Cardiac fibroblast (primary cell): ENCODE measurements at regions not wholly inside any gene's neighbourhood (a gene's known extent, or its start where the extent isn't known, plus 50 kb on each side); places are given as distances from the start of the nearest gene placed in this dataset.

Source experiments
- DNase-seq, 2 donors: peaks; one replicate each; pipeline versions ENCODE4 v3.0.0 to v3.0.0-alpha.2; 2010; ENCODE audit warnings: low read depth in 2 of 2
- H3K4me3 ChIP-seq, 2 donors: replicated peaks in 1 of 2; 1 replicate in 1 of 2; 2 replicates in 1 of 2; pipeline ENCODE4 v1.5.1; 2011; ENCODE audit warnings: low read depth in 2 of 2, low read length in 2 of 2, mild to moderate bottlenecking in 2 of 2, moderate library complexity in 1 of 2
- TF ChIP-seq, protein P1 (sequence below): IDR thresholded peaks from one replicate; pipeline ENCODE4 v1.5.1; 2011; ENCODE audit warnings: low read depth, mild to moderate bottlenecking, low read length, inconsistent platforms

DNA sequence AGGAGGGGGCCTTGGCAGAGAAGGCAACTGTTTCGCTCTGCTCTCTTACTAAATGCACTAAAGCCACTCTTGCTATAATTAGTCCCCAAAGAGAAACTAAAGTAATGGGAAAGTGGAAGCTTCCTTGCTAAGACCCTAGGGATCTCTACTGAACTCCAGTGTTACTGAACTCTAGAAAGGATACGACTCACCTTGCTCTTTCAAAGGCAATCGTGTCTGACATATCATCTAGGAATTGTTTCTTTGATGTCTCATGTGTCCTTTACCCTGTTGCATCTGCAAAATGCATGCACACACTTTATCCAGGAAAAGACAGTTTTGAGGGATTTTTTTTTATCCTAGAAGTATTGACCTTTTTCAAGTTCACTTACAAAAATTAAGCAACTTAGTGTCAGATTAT lies 148.1 kb upstream of the FAM9B start:
- TF ChIP-seq, protein P1, sequence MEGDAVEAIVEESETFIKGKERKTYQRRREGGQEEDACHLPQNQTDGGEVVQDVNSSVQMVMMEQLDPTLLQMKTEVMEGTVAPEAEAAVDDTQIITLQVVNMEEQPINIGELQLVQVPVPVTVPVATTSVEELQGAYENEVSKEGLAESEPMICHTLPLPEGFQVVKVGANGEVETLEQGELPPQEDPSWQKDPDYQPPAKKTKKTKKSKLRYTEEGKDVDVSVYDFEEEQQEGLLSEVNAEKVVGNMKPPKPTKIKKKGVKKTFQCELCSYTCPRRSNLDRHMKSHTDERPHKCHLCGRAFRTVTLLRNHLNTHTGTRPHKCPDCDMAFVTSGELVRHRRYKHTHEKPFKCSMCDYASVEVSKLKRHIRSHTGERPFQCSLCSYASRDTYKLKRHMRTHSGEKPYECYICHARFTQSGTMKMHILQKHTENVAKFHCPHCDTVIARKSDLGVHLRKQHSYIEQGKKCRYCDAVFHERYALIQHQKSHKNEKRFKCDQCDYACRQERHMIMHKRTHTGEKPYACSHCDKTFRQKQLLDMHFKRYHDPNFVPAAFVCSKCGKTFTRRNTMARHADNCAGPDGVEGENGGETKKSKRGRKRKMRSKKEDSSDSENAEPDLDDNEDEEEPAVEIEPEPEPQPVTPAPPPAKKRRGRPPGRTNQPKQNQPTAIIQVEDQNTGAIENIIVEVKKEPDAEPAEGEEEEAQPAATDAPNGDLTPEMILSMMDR: no peak

DNA sequence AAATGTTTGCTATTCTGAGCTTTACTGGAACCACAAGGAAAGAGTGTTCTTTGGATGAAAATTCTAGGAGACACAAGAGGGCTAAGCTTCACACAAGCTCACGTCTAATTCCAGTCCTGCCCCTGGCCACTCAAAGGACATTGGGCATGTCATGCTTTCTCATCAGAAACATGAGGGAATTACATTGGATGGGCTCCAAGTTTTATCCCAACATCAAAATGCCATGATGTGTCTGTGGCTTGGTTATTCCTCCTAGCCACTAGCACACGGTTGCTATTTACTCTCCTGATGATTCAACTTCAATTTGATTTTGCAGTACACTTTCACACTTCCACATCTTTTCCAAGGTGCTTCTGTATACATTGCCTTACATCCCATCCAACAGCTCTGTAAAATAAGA lies 149.6 kb upstream of the FAM9B start:
- H3K4me3 ChIP-seq: no peak overlapping the region
- TF ChIP-seq, protein P1: no peak
- no peak for DNase-seq

More for the DNA sequence above, 148.1 kb upstream of the FAM9B start:
- H3K4me3 ChIP-seq: no peak overlapping the region
- DNase-seq: no peak

DNA sequence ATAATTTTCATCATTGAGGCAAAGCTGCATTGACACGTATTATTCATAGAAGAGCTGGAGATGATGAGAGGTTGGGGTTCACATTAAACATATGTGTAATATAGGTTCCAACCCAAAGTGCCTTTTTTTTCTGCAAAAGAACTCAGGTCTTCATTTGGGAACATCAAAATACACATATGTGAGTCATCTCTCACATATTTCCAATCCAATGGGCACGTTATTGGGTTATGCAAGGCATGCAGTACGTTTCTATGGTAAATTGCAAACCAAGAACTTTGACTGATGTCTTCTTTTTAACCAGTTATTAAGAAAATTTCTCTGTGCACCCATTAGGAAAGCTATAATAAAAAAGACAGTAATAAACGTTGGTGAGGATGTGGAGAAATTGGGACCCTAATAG lies 150.3 kb upstream of the FAM9B start:
- no peak overlapping the region for H3K4me3 ChIP-seq
- DNase-seq: peak in 1 of 2 donors; percentile 13
- TF ChIP-seq, protein P1: no peak

DNA sequence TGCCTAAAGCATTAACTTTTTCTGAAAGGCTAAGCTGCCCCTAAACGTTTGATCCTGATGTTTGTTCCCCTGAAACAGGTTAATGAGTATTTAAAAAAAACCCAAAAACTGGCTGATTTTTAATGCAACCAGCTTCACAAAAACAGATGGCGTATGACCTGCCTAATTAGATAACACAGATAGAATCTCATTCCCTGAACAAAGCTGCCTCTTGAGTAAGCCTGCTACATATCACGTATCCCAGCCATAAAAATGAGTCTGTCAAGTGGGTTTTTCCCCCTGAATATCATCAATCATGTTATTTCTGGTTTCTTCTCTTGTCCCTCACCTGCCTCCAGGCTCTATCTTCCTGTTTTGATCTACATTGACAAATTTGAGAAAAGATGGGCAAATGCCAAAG lies 154.2 kb upstream of the FAM9B start:
- no peak overlapping the region for H3K4me3 ChIP-seq
- no peak for DNase-seq
- TF ChIP-seq, protein P1: no peak

DNA sequence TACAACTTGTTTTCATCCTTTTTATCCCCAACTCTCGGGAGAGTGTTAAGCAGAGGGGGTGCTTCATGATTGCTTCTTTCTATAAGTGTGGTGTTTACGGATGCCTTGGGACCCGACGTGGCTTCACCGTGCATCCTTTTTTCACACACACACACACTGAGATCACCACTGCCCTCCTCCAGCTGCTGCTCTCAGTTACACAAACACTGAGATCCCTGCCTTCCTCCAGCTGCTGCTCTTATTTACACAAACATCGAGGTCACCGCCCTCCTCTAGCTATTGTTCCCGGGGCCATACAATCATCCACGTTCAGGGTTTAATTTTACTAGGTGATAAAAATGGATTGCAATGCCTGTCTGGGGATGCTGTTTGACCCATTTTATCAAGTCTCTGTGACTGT lies 155.4 kb upstream of the FAM9B start:
- DNase-seq: no peak
- no peak overlapping the region for H3K4me3 ChIP-seq
- TF ChIP-seq, protein P1: no peak

DNA sequence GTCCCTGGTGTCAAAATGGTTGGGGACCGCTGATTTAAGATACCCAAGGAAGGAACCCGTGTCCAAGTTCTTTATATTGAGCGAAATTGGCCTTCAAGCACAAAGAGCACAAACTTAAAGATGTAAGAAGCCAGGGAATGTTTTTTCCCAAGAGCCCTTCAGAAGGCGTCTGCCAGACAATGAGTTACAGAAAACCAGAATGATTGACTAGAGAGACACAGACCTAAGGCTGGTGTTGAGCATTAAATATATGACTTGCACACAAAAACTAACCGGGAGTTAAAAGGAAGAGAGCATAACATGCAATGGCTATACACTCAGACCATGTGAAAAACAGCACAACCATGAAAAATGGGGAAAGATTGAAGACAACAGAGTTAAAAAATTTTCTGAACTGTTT lies 157.5 kb upstream of the FAM9B start:
- DNase-seq: no peak
- H3K4me3 ChIP-seq: no peak overlapping the region
- TF ChIP-seq, protein P1: no peak

DNA sequence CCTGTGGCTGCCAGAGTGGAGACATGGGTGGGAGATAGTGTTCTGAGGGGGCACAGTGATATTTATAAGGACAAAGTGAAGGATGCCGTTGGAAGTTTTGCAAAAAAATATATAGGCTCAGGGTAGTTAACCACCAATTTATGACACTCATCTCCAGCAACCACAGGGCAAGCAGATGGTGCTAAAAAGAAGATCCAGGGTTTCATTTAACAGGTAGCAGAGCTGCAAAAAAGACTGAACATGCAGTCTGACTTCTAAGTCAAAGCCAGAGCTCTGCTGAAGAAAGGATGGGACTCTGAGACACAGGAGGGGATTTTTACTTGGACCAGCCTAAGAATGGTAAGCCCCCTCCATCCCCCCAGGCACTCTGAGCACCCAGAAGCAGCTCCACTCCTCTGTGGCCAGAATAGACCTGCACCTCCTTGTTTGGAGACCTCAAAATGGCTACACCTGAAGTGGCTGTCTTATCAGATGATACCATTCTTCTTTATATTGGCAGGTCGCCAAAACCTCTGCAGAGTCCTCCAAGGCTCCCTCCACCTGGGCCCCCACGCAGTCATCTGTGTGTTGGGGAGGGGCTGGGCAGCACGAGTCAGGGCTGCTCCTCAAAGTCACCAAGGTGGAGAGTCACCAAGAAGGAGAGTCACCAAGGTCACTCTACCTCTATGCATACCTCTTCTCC lies 161.4 kb upstream of the FAM9B start:
- no peak for DNase-seq
- no peak overlapping the region for H3K4me3 ChIP-seq
- TF ChIP-seq, protein P1: no peak
